ENCODE measurements at regions not wholly inside any gene's neighbourhood (a gene's known extent, or its start where the extent isn't known, plus 50 kb on each side); places are given as distances from the start of the nearest gene placed in this dataset.

GRCh38 chrX:10034740-10035260 lies 67.6 kb downstream of the CLDN34 start:
- TF ChIP-seq CTCF (IDR thresholded peaks at IDR 0.05) (no peak), POLR2A (IDR thresholded peaks at IDR 0.05) (no peak)
